Stromal cell of bone marrow (primary cell): ENCODE measurements at regions not wholly inside any gene's neighbourhood (a gene's known extent, or its start where the extent isn't known, plus 50 kb on each side); places are given as distances from the start of the nearest gene placed in this dataset.

ENCODE experiments used
- DNase-seq: peaks from one replicate; pipeline ENCODE4 v3.0.0-alpha.2; 2012; ENCODE audit warnings: low read depth

DNA sequence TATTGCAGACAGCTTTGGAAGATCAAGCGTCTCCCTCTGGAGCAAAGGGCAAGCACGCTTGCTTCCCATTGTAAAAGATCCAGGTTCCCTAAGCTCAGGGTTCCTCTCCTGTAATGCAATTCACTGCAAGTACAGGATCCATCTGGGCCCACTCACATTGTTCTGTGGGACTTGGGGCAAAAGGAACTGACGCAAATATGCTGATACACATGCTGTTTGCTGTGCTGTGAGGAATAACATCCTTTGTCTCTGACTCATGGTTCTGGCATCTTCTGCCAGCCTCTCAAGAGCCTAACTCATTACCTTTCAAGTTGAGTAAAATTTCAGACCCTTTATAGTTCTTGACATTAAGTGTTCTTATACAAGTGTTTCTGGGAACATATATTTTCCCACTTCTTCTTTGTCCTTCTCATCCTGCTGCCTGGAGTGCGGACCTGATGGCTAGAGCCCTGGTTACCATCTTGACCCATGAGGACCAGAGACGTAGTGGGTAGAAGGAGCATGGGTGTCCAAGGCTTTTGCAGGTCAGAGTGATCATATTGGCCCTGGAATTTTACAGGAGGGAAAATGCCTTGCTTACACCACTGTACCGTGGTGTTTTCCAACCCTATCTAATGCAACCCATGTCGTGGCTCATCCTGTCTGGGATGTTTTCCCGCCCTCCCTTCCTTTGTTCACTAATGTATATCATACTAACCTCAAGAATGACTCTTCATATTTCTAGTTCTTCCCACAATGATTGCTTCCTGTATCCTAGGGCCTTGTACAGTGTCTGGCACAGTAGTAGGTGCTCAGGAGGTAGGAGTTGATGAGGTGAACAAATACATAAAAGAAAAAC, 145.7 kb upstream of the GLI2 start:
- peak; percentile 58 for DNase-seq

DNA sequence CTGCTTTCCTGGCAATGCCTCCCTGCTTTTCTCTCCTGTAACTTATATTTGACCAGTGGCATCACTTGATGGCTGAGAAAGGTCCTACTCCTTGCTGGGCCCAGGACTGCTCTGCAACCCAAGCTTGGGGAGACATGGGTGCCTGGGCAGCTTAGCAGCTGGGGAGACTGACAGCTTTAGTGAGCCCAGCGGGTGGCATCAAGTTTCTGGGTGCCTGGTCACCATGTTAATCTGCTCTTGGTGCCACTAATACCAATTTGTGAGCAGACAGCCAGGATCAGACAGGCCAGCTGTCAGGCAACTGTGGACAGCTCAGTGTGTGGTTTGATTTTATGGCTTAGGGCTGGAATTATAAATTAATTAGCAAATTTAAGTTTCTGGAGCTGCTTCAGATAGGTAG, 144.8 kb upstream of the GLI2 start:
- no peak for DNase-seq

DNA sequence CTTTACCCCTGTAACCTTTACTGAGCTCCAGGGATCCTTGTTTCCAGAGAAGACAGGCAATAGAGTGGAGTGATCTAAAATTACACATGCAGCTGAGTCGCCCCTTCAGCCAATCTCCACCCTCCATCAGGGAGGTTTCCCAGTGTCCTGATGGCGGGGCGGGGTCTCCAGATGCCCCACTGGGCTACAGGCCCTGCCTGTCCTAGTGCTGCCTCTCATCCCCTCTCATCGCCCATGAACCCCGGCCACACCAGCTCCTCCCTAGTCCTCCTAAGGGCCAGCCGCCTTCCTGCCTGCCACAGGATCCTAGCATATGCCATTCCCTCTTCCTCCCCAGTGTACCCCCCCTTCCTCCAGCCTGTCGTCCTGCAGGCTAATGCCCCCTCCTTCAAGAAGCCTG, 144.1 kb upstream of the GLI2 start:
- no peak for DNase-seq

DNA sequence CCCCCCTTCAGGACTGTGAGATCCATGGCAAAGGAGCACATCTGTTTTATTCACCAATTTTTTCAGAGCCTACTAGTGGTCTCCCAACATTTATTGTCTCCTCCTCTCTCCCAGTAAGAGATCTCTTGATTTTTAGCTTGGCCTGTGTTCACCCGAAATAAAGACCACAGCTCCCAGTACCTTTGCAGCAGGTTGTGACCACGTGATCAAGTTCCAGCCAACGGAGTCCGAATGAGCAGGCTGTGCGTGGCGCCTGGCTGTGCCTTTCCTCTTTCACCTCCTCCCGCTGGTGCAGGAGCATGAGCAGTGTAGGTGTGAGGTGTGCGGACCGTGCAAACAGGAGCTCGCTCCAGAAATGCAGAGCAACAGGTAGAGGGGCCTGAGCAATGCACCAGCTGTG, 143.6 kb upstream of the GLI2 start:
- no peak for DNase-seq

DNA sequence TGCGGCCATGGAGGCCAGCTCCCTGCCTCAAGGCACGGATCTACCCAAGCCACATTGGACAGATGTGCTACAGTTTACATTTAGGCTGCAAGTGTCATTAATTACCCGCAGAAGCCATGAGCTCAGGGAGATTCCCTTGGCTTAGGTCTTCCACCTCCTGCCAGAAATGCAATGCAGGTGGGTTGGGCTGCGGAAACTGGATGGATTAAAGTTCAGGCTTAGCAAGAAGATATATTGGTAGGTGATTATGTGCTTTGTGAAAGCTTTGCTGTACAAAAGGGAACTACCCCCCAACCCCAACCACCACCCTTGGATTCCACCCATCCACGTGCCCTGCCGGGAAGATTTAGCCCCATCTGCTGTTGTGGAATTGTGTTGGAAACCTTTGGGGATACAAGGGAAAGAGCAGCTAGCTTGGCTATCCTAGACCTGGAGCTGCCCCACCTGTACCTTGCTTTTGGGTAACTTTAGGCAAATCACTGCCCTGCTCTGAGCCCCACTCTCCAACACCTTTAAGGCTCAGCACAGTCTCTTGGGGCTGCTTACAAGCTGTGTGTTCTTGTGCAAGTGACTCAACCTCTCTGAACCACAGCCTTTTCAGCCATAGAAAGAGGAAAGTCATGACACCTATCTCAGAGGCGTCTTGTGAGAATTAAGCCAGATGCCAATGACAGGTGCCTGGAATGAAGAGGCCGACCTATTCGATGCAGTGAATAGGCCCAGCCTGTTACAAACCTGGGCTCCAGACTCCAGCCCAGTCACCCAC, 141.6 kb upstream of the GLI2 start:
- no peak for DNase-seq

DNA sequence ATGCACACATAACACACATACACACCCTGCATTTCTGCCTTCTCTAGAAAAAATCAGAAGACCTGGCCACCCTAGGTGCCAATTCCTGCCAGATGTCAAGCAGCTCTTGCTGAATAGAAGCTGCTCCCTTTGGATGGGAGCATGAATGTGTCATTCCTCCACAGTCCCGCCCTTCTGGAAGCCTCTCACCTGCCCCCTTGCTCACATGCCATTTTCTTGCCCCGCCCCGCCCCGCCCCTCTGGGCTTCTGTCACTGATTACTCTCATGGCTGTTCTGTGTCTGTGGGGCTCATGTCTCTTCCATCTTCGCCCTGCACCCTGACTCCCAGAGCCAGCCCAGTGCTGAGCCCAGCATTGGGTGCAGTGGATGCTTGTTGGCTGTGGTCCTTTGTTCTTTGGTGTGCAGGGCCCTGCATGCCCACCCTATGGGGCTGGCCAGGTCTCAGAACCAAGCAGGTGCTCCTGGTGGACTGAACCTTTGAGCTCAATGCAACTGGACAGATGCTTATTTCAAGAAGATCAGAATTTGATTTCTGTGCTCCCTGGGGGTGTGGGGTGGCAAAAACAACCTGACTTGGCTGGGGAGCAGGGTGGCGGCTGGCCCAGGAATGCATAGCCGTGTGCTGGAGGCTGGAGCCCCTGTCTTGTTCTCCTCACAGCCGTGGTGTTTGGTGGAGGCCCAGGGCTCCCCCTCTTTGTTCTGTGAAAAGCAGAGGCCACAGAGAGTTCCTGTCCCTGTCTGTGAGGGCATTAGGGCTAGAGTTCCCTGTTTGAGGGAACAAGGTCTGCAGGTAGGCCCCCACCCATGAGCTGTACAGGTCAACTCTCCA, 140.6 kb upstream of the GLI2 start:
- no peak for DNase-seq

DNA sequence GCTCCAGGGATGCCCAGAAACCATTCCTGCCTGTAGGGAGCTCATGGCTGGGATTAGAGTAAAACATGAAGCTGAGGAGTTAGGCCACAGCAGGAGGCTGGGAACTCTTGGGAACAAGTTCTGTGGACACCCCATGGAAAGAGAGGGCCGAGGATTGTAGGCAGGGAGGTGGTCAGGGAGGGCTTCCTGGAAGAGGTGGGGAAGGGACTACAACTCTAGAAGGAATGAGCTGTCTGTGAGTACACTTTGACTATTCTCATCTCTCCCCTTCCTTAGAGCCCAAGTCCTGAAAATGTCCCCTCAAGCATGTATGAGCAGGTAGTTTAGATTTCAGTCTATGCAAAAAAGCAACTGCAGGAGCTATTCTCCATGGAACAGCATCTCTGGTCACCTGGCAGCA, 139.9 kb upstream of the GLI2 start:
- DNase-seq: no peak

DNA sequence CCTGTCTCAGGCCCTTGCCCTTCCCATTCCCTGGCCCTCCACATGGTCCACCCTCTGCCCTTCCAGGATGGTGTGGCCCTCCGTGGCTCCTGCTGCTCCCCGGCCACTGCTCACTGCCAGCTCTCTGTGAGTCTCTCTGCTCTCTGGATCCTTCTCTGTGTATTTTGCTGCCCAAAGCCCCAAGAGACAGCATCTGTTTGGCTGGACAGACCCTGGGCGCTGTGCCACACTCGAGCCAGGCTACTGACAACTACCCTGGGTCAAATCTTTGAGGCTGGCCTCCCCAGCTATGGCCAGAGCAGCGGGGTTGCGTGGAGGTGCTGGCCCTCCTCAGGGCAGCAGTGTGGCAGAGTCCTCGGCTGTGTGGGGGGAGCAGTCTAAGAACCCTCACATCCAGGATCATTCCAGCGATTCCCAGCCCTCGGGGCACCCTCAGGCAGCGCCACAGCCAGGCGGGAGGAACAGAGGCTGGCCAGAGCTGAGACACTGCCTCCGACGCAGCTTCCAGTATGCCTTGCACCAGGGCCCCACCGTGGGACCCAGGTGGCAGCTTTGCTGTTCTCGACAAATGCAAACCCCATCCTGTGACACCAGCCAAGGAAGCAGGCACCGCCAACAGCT, 139.4 kb upstream of the GLI2 start:
- no peak for DNase-seq

DNA sequence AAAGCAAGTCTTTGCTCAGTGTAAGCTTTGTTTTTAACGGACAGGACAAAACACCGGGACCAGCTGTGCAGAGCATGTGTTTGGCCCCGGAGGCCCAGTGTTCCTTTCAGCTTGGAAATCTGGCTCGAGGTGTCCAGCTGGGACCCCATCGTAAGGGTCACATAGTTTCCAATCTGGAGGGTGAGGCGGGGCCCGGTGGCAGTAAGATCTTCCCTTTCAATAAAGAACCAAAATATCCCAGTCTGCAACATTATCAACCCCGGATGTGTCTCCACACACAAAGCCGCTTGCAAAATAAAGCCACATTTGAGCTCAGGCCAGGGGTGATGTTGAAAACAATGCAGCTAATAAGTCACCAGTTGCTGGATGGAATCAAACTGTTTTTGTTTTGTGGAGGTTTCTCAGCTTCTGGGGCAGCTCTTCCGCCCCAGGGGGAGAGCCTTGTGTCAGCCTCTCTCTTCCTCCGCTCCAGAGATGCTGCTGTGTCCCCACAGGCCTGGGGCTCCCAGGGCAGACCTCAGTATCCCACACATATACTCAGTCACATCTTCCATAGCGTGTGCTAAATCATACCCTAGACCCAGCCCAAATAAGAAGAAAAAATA, 138.6 kb upstream of the GLI2 start:
- peak; percentile 72 for DNase-seq

DNA sequence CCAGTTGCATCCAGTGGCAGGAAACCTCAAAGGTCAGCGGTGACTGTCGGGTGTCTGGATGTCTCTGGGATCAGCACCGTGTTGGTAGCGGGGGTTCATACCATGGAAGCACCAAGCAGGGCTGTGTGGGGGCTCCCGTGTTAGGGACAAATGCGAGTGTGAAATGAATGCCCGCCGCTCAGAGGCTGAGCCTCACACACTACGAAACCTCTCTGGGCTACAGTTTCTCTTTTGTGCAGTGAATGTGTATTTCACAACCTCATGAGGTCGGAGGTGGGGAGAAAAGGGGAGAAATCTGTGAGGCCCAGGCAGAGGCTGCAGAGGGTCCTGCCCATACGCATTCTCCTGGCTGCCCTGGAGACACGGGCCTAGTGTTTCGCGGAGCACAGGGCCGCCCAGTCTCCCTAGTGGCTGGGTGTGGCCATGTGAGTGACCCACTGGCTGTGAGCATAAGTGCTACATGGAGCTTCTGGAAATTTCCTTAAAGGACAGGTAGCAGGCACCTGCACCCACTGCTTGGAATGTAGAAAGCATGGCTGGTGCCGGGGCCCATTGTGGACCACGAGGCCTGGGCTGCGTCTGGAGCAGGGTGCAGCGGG, 138.0 kb upstream of the GLI2 start:
- no peak for DNase-seq

DNA sequence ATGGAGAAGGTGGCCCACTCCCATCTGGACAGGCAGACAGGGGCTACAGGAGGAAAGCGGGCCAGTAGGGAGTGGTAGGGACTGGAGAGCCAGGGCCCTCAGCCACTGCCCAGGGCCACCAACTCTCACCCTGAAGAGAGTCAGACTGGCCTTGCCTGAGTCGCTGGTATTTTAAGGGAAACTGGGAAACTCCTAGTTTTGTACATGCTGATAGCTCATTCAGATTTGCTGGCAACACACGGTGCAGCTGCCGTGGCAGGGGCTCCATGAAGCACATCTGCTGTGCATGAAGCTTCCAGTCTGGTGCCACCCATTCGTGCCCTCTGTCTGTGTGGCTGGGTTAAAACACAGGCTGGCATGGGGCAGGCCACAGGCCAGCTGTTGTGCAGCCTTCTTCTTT, 137.3 kb upstream of the GLI2 start:
- no peak for DNase-seq

DNA sequence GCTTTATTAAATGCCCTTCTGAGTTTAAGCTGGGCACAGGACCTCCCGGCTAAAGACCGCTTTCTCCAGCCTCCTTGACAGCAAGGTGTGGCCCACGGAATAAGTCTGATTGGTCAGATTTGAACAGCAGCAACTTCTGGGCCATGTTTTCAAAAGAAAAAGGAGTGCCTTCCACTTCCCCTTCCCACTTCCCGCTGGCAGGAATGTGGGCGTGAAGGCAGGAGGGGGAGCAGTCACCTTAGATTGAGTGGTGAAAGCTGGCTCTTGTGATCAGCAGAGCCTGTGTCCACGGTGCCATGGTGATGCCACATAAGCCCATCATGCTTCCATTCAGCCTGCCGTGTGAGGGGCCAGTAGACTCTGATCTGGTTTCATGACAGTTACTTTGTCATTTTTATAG, 136.6 kb upstream of the GLI2 start:
- DNase-seq: no peak

DNA sequence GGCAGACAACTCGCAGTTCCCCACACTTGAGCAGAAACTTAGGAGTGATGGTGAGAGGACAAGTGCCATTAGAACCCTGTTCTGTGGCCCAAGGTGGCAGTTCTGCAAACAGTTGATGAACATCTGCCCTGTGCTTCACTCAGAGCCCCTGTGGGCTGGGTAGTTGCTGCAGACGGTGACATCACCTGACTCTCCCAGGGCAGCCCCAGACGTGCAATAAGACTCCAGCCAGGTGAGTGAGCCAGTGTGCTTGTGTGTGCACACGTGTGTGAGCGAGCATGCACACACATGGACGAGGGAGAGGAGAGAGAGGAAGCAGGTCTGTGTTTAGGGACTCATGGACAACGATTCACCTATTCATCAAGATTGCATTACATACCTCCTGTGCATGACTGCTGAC, 136.0 kb upstream of the GLI2 start:
- no peak for DNase-seq

DNA sequence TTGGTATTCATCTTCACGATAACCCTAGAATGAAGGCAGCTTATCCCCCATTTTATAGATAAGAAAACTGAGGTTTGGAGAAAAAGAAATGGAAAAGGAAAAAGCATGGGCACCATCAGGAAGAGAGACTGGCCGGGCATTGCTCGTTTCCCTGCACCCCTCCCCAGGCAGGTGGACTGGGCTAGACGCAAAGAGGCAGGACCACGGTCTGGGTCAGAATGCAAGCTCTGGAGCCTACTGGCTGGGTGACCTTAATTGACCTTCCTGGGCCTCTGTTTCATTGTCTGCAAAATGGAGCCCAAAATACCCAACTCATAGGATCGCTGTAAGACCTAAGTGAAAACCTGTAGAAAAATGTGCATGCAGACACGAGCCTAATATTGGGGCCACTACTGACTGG, 135.3 kb upstream of the GLI2 start:
- no peak for DNase-seq

DNA sequence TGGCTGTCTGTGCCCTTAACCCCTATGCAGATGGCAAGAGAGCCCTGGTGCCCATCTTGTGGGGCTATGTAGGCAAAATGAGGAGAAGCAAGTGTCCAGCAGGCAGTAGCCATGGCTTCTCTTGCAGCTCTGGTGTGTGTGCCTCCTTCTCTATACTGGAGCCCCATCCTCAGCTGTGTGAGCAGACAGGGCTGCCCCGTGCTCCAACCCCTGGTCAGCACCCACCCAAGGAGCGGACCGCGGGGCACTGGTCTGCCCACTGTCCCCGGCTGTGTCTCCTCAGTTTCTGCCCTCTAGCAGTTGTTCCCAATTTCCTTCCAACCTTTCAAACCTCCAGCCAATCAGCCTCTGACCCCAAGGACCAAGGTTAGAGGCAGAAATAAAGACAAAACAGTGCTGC, 134.9 kb upstream of the GLI2 start:
- DNase-seq: no peak

DNA sequence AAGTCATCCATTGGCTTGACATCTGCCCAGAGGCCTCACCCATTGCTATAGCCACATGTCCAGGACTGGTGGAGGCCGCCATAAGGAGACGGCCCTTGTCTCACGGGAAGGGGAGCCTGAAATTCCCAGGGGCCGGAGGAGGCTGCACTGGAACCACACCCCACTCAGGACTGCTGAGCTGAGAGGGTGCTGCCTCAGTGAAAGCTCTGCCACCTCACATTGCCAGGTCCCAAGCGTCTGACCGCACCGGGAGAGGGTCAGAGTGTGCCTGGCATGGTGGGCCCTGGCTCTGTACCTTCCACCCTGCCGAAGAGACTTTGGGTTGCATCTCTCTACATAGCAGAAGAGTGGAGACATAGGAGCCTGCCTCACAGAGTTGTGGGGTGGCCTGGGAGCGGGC, 134.1 kb upstream of the GLI2 start:
- no peak for DNase-seq

DNA sequence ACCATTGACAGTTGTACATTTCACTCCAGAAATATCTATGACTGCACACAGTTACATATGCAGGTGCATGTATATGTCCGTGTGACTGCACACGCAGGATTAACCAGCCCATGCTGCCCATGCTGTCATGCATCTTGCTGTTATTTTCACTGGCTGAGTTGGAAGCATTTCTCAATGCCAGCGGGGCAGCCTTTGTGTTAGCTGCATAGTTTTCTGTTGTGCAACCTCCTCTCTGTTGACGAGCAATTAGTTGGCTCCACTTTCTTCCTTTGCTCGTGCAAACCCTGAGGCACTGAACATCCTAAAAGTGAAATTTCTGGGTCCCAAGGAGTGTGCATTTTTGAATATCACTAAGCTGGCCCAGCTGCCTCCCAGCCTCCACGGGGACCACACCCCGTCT, 133.4 kb upstream of the GLI2 start:
- no peak for DNase-seq

DNA sequence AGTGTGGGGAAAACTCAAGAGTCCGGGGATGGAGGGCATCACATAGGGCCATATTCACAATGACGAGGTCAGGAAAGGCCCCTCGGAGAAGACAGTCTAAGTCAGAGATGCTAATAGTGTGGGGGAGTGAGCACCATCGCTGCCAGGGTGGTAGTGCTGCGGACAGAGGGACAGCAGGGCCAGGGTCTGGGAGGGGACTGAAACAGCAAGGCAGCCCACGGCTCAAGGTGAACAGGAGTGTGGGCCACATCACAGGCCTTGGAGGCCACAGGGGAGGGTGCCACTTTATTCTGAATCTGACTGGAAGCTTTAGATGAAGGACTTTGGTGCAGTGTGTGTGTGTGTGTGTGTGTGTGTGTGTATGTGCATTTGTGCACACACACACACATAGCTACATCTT, 130.9 kb upstream of the GLI2 start:
- no peak for DNase-seq

DNA sequence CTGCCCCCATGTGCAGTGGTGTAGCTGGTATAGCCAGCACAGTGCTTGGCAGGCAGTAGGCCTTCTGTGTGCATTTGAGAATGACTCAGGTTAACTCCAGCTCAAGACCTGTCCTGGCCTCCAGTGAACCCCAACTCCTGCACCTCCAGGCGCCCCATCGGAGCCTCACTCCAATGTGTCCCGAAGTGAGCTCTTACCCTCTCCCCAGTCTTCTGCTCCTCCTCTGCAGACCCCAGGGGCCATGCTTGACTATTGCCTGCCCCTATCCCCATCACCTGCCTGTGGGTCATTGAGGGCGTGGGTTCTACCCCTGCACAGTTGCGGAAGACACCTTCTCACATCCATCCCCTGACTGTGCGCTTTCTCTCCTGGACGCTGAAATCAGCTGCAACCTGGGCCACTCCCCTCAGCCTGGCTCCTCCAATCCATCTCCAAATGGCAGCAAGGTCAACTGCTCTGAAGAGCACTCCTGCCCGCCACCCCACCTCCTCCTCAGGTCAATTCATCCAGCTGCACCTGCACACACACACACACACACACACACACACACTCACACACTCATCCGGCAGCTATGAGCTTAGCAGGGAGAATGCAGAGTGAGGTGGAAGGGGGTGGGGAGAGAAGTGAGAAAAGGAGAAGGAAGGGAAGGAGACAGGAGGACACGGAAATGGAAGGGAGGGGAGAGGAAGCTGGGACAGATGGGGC, 130.3 kb upstream of the GLI2 start:
- DNase-seq: no peak

DNA sequence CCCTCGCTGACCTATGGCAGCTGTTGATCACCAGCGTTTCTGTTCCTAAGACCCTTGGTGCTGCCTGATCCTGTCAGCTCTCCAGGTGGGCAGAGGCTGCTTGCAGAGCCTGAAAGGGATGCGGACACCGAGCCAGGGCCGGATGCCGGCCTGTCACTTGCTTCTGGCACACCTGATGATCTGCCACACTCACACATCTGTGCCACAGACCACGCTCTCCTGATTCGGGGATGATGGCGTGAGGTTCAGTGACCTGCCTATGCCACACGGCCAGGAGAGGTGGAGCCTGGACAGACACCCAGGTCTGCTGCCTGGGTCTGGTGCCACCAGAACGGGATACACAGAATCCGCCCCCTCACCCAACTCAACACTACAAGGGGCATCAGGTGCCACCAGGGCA, 129.4 kb upstream of the GLI2 start:
- DNase-seq: no peak

DNA sequence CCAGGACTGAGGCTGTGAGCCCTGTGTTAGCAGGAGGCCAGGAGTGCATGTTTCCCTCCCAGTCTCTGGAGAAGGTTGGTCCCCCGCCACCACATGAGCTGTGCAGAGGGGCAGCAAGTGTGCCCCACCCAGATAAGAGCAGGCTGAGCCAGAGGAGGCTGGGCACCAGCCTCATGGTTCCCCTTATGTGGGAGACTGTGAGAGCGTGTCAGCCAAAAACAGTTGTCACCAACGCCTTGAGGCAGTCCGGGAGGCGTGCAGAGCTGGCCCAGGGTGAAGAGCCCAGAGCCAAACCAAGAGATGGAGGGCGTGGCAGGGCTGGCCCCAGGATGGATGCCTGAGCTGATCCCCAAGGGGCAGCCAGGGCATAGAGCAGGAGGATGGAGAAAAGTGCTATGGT, 128.7 kb upstream of the GLI2 start:
- no peak for DNase-seq
